Thyroid gland (tissue), 4 donors: ENCODE measurements at regions not wholly inside any gene's neighbourhood (a gene's known extent, or its start where the extent isn't known, plus 50 kb on each side); places are given as distances from the start of the nearest gene placed in this dataset.

Source experiments
- DNase-seq, 2 donors: peaks; one replicate each; pipeline ENCODE4 v3.0.0-alpha.2; 2019
- H3K27ac ChIP-seq, 3 donors: fragments of 200-600 bp; sonication (generic); 1 replicate in 2 of 3; 2 replicates in 1 of 3; pipeline ENCODE4 v1.5.1; 2016 to 2019; ENCODE audit warnings: mild to moderate bottlenecking in 1 of 3, moderate library complexity in 1 of 3
- H3K27me3 ChIP-seq: fragments of 200-600 bp; sonication (generic); one replicate; pipeline ENCODE4 v1.5.1; 2019
- H3K36me3 ChIP-seq, 2 donors: fragments of 200-600 bp; sonication (generic); one replicate each; pipeline ENCODE4 v1.5.1; 2016 to 2019
- H3K4me1 ChIP-seq, 2 donors: fragments of 200-600 bp; sonication (generic); one replicate each; pipeline ENCODE4 v1.5.1; 2017 to 2019
- H3K4me3 ChIP-seq, 3 donors: fragments of 200-600 bp; sonication (generic); replicated peaks in 1 of 3; 1 replicate in 2 of 3; 2 replicates in 1 of 3; pipeline ENCODE4 v1.5.1; 2016; ENCODE audit warnings: mild to moderate bottlenecking in 1 of 3
- H3K9me3 ChIP-seq: fragments of 200-600 bp; sonication (generic); one replicate; pipeline ENCODE4 v1.5.1; 2017
- POLR2A ChIP-seq, 2 donors: fragments of 450-650 bp; IDR thresholded peaks; one replicate each; pipeline ENCODE4 v1.6.1; 2017; ENCODE audit warnings: antibody characterized with exemption in 2 of 2, mild to moderate bottlenecking in 2 of 2, moderate library complexity in 1 of 2
- WGBS, 2 donors: methylation state at CpG; one replicate each; pipeline ENCODE4 v1.1.5; 2017; 5-methylcytosine and 5-hydroxymethylcytosine counted together
- intact Hi-C: fragments of 100-400 bp; cut with DNase I; formaldehyde crosslinking; loops from one replicate; pipeline ENCODE4 v1.15.1; 2023
- TF ChIP-seq, protein P1 (sequence below), 6 experiments: fragments of 200-600 bp in 3 of 6; fragments of 450-650 bp in 3 of 6; sonication (generic) in 3 of 6; IDR thresholded peaks; one replicate each; pipeline ENCODE4 v1.5.1; 2016 to 2019; ENCODE audit warnings: antibody characterized with exemption in 6 of 6, mild to moderate bottlenecking in 2 of 6, inconsistent platforms in 1 of 6, moderate library complexity in 1 of 6

DNA sequence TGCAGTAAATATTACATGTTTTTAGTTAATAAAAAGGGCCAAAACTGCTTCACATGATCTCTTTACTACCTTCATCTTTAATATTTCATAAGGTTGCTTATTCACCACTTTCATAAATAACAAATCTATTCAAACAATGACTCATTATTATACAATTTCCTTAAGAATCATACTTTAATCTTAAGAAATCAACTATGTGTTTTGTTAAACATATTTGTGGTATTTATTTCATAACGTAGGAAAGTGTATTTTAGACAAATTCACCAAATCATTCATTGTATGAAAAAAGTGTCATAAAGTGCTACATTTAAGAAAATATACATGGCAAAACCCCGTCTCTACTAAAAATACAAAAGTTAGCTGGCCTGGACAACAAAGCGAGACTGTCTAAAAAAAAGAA lies 150.5 kb upstream of the RXFP1 start:
- no peaks in the 10 kb centered on the region for H3K27me3 ChIP-seq
- H3K4me3 ChIP-seq = no peak overlapping the region
- intact Hi-C loops = no loop called here
- no peaks in the 10 kb centered on the region for H3K4me1 ChIP-seq
- WGBS, 2 donors = 81 to 84% methylated on average over 3 of the region's 3 CpGs
- no peak for DNase-seq
- no peak overlapping the region for H3K27ac ChIP-seq
- H3K36me3 ChIP-seq = no peaks in the 10 kb centered on the region
- TF ChIP-seq POLR2A (IDR thresholded peaks at IDR 0.05) = no peak
- TF ChIP-seq, protein P1, sequence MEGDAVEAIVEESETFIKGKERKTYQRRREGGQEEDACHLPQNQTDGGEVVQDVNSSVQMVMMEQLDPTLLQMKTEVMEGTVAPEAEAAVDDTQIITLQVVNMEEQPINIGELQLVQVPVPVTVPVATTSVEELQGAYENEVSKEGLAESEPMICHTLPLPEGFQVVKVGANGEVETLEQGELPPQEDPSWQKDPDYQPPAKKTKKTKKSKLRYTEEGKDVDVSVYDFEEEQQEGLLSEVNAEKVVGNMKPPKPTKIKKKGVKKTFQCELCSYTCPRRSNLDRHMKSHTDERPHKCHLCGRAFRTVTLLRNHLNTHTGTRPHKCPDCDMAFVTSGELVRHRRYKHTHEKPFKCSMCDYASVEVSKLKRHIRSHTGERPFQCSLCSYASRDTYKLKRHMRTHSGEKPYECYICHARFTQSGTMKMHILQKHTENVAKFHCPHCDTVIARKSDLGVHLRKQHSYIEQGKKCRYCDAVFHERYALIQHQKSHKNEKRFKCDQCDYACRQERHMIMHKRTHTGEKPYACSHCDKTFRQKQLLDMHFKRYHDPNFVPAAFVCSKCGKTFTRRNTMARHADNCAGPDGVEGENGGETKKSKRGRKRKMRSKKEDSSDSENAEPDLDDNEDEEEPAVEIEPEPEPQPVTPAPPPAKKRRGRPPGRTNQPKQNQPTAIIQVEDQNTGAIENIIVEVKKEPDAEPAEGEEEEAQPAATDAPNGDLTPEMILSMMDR (IDR thresholded peaks at IDR 0.05) = no peak
- no peaks in the 10 kb centered on the region for H3K9me3 ChIP-seq

DNA sequence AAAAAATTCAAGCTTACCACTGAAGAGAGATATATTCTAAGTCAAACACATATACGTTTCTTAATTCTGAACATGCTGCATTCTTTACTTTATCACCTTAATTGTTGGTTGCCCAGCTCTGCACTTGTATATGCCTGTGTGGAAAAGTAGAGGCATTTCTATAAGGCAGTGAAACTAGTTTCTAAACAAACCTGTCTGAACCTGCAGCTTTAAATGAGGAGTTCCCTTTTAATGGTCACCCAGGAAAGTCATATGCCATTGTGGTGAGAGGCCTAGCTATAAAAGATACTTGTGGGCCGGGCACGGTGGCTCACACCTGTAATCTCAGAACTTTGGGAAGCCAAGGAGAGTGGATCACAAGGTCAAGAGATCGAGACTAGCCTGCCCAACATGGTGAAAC lies 147.4 kb upstream of the RXFP1 start:
- Histone ChIP-seq H3K4me3 (no peak overlapping the region), H3K27ac (no peak overlapping the region), H3K9me3 (no peaks in the 10 kb centered on the region), H3K4me1 (no peaks in the 10 kb centered on the region), H3K27me3 (no peaks in the 10 kb centered on the region), H3K36me3 (no peaks in the 10 kb centered on the region)
- WGBS, 2 donors = 86 to 91% methylated on average over 4 of the region's 4 CpGs
- no peak for DNase-seq
- no peak for TF ChIP-seq POLR2A (IDR thresholded peaks at IDR 0.05)
- TF ChIP-seq, protein P1 (IDR thresholded peaks at IDR 0.05) = no peak
- intact Hi-C loops = no loop called here

DNA sequence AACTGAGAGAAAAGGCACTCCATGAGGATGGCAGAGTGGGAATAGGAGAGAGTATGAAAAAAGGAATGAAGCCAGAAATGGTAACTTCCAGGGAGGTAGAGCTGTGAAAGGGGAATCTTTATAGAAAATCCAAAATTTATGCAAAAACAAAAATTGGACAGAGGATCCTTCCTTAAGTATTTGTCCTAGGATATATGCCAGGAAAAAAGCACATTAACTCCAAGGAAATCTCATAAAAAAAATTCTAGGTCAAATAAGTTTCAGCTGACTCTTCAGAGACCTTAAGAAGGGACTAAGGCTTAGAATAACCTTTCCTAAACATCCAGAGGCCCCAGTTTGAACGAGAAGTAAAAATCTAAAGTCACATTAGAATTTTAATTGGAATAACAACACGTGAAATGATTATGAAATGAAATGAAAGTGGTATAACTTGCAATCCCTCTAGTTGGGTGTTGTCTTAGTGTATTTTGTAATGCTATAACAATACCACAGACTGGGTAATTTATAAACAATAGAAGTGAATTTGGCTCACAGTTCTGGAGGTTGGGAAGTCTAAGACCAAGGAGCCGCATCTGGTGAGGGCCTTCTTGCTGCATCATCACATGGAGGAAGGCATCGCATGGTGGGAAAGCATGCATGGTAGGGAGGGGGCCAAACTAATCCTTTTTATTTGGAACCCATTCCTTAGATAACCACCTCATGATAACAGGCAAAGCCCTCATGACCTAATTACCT lies 145.4 kb upstream of the RXFP1 start:
- H3K9me3 ChIP-seq = no peaks in the 10 kb centered on the region
- no peak for DNase-seq
- 65 to 80% methylated on average over 4 of the region's 4 CpGs for WGBS, 2 donors
- intact Hi-C loops = no loop called here
- no peak overlapping the region for H3K27ac ChIP-seq
- TF ChIP-seq POLR2A (IDR thresholded peaks at IDR 0.05) = no peak
- TF ChIP-seq, protein P1 (IDR thresholded peaks at IDR 0.05) = no peak
- no peaks in the 10 kb centered on the region for H3K4me1 ChIP-seq
- H3K36me3 ChIP-seq = no peaks in the 10 kb centered on the region
- no peak overlapping the region for H3K4me3 ChIP-seq
- H3K27me3 ChIP-seq = no peaks in the 10 kb centered on the region

DNA sequence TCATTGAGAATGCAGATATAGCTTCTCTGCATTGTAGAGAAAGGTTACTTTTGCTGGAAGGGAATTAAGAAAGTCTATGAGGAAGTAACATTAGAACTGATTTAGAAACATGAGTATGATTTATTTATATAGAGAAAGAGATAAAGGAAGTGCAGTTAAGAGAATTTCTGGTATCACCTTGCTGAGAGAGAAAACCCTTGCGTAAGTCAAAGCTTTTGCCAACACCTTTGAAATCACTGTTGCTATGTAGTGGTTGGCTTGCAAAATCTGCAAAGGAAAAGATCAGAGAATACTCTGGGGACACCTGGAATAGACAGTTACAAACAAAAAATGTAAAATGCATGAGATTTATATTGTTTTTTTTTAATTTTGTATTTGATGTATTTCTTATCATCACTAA lies 137.3 kb upstream of the RXFP1 start:
- Histone ChIP-seq H3K36me3 (no peaks in the 10 kb centered on the region), H3K4me1 (no peaks in the 10 kb centered on the region), H3K27ac (no peak overlapping the region), H3K27me3 (no peaks in the 10 kb centered on the region), H3K4me3 (no peak overlapping the region), H3K9me3 (no peaks in the 10 kb centered on the region)
- 87 to 88% methylated on average over 1 of the region's 1 CpG for WGBS, 2 donors
- DNase-seq = no peak
- intact Hi-C loops = no loop called here
- TF ChIP-seq, protein P1 (IDR thresholded peaks at IDR 0.05) = no peak
- no peak for TF ChIP-seq POLR2A (IDR thresholded peaks at IDR 0.05)

DNA sequence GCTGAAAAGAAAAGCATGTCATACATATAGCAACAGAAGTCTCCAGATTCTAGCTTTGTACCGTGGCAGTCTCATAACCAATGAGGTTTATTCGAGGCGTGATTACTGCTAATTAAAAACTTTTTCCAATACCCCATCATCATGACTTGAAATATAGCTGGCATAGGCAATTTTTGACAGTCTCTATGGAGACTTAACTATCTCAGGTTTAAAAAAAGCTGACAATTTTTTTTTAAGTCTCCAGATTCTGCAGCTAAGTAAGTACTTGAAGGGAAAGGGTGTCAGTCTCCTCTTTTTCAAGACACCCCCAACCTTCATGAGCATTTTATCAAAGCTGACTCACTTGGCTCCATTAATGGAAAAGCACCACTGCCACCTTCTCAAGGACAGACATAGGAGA lies 126.3 kb upstream of the RXFP1 start:
- Histone ChIP-seq H3K36me3 (no peaks in the 10 kb centered on the region), H3K27ac (no peak overlapping the region), H3K27me3 (no peaks in the 10 kb centered on the region), H3K4me3 (no peak overlapping the region), H3K9me3 (no peaks in the 10 kb centered on the region), H3K4me1 (no peaks in the 10 kb centered on the region)
- TF ChIP-seq POLR2A (IDR thresholded peaks at IDR 0.05) = no peak
- TF ChIP-seq, protein P1 (IDR thresholded peaks at IDR 0.05) = no peak
- 89 to 96% methylated on average over 3 of the region's 3 CpGs for WGBS, 2 donors
- intact Hi-C loops = no loop called here
- DNase-seq = no peak
